PFSK-1 (cell line): ENCODE measurements at regions not wholly inside any gene's neighbourhood (a gene's known extent, or its start where the extent isn't known, plus 50 kb on each side); places are given as distances from the start of the nearest gene placed in this dataset.

ENCODE experiments used
- REST ChIP-seq, 2 experiments: IDR thresholded peaks; 2 replicates each; pipeline versions ENCODE4 v1.6.1 to v1.8.0; 2011 to 2012; ENCODE audit warnings: low read depth in 2 of 2, low read length in 2 of 2, control low read depth in 1 of 2, inconsistent platforms in 1 of 2, mild to moderate bottlenecking in 1 of 2, moderate library complexity in 1 of 2; ENCODE audit not compliant: insufficient read depth in 1 of 2
- SIN3A ChIP-seq: IDR thresholded peaks from 2 replicates; pipeline ENCODE4 v1.6.1; 2012; ENCODE audit warnings: mild to moderate bottlenecking, low read length, moderate library complexity, borderline replicate concordance; ENCODE audit not compliant: insufficient read depth
- TAF1 ChIP-seq: IDR thresholded peaks from 2 replicates; pipeline ENCODE4 v1.6.1; 2012; ENCODE audit warnings: low read length, control low read depth, borderline replicate concordance; ENCODE audit not compliant: insufficient read depth

- TF ChIP-seq SIN3A = no peak
- no peak for TF ChIP-seq REST (IDR thresholded peaks at IDR 0.05; ENCODE audit: insufficient read depth in 1 of 2, low read depth in 2 of 2, low read length in 2 of 2)
- TF ChIP-seq TAF1 = no peak
Measured at GRCh38 chr9:129456549-129457324, 164.2 kb downstream of the C9orf50 start.
